ENCODE measurements at regions not wholly inside any gene's neighbourhood (a gene's known extent, or its start where the extent isn't known, plus 50 kb on each side); places are given as distances from the start of the nearest gene placed in this dataset.

DNA sequence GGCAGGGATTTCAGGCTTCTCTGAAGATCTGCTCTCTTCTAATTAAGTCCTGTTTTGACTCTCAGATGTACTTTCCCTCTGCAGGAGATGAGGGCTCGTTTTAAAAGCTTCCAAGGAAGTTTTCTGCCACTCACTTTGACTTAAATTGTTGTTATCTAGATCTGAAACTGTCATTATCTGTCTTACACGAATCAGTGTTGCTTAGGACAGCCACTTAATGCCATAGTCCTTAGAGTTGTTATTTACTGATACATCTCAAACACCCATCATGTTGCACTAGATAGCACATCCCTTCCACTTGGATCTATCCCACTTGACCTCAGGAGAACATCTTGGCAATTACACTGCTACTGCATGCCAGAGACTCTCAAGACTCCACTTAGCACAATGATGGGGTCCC lies 86.9 kb upstream of the FAT3 start:
- Mint-ChIP-seq H3K4me1 (no peaks in the 10 kb centered on the region), H3K27me3 (no peaks in the 10 kb centered on the region), H3K36me3 (no peaks in the 10 kb centered on the region), H3K4me3 (no peak overlapping the region), H3K27ac (no peak overlapping the region), H3K9me3 (peaks cover 0 to 3% of the 10 kb centered on the region in 2 donors)
- ATAC-seq (replicated peaks) (no peak), DNase-seq (no peak)

- Mint-ChIP-seq H3K27me3 (no peaks in the 10 kb centered on the region), H3K4me3 (no peak overlapping the region), H3K4me1 (no peaks in the 10 kb centered on the region), H3K9me3 (peaks cover under 1 to 3% of the 10 kb centered on the region in 2 donors), H3K36me3 (no peaks in the 10 kb centered on the region), H3K27ac (no peak overlapping the region)
- DNase-seq (no peak), ATAC-seq (replicated peaks) (no peak)
Observed at GRCh38 chr11:92136797-92137196, 87.8 kb upstream of the FAT3 start.

DNA sequence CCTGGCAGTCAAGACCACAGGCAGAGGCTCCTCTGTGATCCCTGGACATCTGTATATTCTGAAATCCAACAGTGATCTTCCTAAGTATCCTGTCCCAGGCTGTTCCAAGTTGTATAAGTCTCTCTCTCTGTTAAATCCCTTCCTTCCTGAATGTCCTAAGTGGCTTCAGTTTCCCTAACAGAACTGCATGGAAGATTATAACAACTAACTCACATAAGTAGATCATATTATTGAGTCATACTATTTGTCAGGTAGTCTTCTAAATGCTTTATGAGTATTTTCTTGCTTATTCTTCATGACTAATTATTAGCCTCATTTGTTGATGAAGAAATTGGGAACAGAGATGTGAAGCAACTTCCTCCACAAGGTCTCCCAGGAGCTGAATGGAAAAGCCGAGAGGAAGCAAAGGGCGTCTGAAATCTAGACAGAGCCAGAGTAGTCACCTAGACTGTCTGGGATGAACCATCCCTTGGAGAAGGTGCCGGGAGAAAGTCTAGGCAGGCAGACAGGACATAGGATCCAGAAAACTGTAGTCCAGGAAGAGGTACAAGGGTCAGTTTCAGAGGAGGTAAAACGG lies 93.2 kb upstream of the FAT3 start:
- H3K4me3 Mint-ChIP-seq: no peak overlapping the region
- H3K27ac Mint-ChIP-seq: no peak overlapping the region
- no peaks in the 10 kb centered on the region for H3K36me3 Mint-ChIP-seq
- DNase-seq: no peak
- no peak for ATAC-seq (replicated peaks)
- no peaks in the 10 kb centered on the region for H3K27me3 Mint-ChIP-seq
- H3K9me3 Mint-ChIP-seq: peaks cover 3 to 6% of the 10 kb centered on the region in 2 donors
- H3K4me1 Mint-ChIP-seq: no peaks in the 10 kb centered on the region

DNA sequence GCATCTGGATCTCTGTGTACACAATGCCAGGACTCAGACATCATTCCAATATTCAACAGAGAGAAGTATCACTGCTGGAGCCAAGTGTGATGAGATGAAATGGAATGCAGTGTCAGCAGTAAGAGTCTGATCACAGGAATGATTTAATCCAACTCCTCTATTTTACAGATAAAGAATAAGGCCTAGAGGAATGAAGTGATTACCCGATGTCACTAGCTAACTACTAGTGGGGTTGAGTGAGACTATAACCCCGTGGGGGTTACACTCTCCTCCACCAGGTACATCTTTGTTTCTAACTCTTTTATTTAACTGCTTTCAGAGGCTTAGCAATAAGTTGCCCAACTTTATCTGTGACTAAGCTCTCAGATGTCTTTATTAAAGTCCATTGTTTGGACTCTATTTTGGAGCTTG lies 94.2 kb upstream of the FAT3 start:
- no peaks in the 10 kb centered on the region for H3K36me3 Mint-ChIP-seq
- no peaks in the 10 kb centered on the region for H3K27me3 Mint-ChIP-seq

DNA sequence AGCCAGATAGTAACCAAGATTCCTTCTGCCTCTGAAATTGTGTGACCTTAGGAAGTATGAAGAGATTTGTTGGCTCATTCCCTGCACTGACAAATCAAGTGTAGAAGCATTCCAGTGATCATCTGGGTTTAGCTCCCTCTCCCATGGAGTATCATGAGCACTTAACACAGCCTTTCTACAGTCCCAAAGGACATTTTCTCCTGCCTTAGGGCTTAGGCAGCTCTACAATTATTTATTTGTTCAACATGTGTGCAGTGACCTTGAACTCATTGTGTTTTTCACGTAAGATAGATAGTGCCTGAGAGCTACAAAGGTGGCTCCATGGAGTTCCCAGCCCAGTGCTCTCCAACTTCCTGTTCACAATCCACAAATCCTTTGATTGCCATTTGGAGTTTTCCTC lies 94.8 kb upstream of the FAT3 start:
- Mint-ChIP-seq H3K27me3 (no peaks in the 10 kb centered on the region), H3K36me3 (no peaks in the 10 kb centered on the region), H3K4me1 (no peaks in the 10 kb centered on the region), H3K9me3 (peaks cover under 1 to 6% of the 10 kb centered on the region in 2 donors), H3K4me3 (no peak overlapping the region), H3K27ac (no peak overlapping the region)
- no peak for DNase-seq
- ATAC-seq (replicated peaks): no peak

More for the DNA sequence above, 94.2 kb upstream of the FAT3 start:
- DNase-seq: no peak
- no peaks in the 10 kb centered on the region for H3K4me1 Mint-ChIP-seq
- no peak overlapping the region for H3K4me3 Mint-ChIP-seq
- peaks cover 3 to 6% of the 10 kb centered on the region in 2 donors for H3K9me3 Mint-ChIP-seq
- ATAC-seq (replicated peaks): no peak
- no peak overlapping the region for H3K27ac Mint-ChIP-seq

GRCh38 chr11:92128026-92128425 lies 96.6 kb upstream of the FAT3 start:
- Mint-ChIP-seq H3K4me3 (no peak overlapping the region), H3K36me3 (no peaks in the 10 kb centered on the region), H3K27ac (no peak overlapping the region), H3K9me3 (peaks cover 0 to 6% of the 10 kb centered on the region in 2 donors), H3K27me3 (no peaks in the 10 kb centered on the region), H3K4me1 (no peaks in the 10 kb centered on the region)
- ATAC-seq (replicated peaks) (no peak), DNase-seq (no peak)

DNA sequence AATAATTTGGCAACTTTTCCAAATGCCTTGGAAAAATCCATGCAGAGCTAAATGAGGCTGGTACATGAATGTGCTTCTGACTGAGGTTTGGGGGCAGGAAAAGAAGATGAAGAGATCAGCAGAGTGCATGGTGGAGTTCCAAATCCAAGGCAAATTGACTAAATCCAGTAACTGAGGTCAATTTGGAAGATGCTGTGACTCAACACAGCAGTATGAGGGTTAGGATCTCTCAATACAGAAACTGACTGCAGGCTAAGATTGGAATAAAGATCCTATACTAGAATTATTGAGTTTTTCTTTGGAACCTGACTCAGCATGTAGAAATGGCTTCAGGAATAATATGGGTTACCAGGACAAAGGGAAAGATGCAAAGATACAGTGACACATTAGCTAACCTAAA lies 99.3 kb upstream of the FAT3 start:
- H3K4me1 Mint-ChIP-seq: no peaks in the 10 kb centered on the region
- no peak for ATAC-seq (replicated peaks)

GRCh38 chr11:92123540-92123939 lies 101.1 kb upstream of the FAT3 start:
- no peaks in the 10 kb centered on the region for H3K4me1 Mint-ChIP-seq
- H3K4me3 Mint-ChIP-seq: no peak overlapping the region
- ATAC-seq (replicated peaks) (no peak), DNase-seq (no peak)
- H3K9me3 Mint-ChIP-seq: peaks cover 4 to 7% of the 10 kb centered on the region in 2 donors
- H3K27me3 Mint-ChIP-seq: no peaks in the 10 kb centered on the region
- H3K36me3 Mint-ChIP-seq: no peaks in the 10 kb centered on the region
- no peak overlapping the region for H3K27ac Mint-ChIP-seq

More for the DNA sequence above, 99.3 kb upstream of the FAT3 start:
- no peak for DNase-seq
- no peak overlapping the region for H3K4me3 Mint-ChIP-seq
- H3K27ac Mint-ChIP-seq: no peak overlapping the region
- no peaks in the 10 kb centered on the region for H3K9me3 Mint-ChIP-seq
- no peaks in the 10 kb centered on the region for H3K36me3 Mint-ChIP-seq
- H3K27me3 Mint-ChIP-seq: no peaks in the 10 kb centered on the region

GRCh38 chr11:92122561-92122960 lies 102.1 kb upstream of the FAT3 start:
- Mint-ChIP-seq H3K36me3 (no peaks in the 10 kb centered on the region), H3K4me3 (no peak overlapping the region), H3K9me3 (peaks cover 4 to 7% of the 10 kb centered on the region in 2 donors), H3K4me1 (no peaks in the 10 kb centered on the region), H3K27ac (no peak overlapping the region), H3K27me3 (no peaks in the 10 kb centered on the region)
- ATAC-seq (replicated peaks) (no peak), DNase-seq (no peak)

GRCh38 chr11:92111287-92111686 lies 113.3 kb upstream of the FAT3 start:
- Mint-ChIP-seq H3K27me3 (no peaks in the 10 kb centered on the region), H3K36me3 (no peaks in the 10 kb centered on the region), H3K9me3 (peaks cover 9 to 12% of the 10 kb centered on the region in 2 donors), H3K27ac (no peak overlapping the region), H3K4me3 (no peak overlapping the region), H3K4me1 (no peaks in the 10 kb centered on the region)
- no peak for DNase-seq
- ATAC-seq (replicated peaks): no peak

DNA sequence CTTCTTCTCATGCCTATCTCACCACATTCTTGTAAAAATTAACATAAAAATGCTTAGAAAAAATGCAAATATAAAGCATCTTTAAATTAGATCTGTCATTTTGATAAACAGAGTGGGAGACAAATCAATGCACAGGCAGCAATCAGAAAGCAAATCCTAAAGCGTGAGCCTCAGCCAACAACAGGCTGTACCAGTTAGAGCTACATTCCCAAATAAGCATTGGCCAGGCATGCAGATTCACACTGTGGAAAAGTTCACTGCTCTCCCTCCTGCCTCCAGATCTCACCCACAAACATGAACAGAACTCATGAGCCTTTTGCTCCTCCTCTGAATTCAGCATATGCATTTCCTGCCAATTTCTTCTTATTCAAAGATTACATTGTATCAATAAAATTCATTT lies 115.2 kb upstream of the FAT3 start:
- no peak overlapping the region for H3K27ac Mint-ChIP-seq
- no peak for ATAC-seq (replicated peaks)
- no peaks in the 10 kb centered on the region for H3K36me3 Mint-ChIP-seq
- H3K9me3 Mint-ChIP-seq: peaks cover 9 to 12% of the 10 kb centered on the region in 2 donors
- no peak overlapping the region for H3K4me3 Mint-ChIP-seq
- H3K4me1 Mint-ChIP-seq: no peaks in the 10 kb centered on the region
- no peaks in the 10 kb centered on the region for H3K27me3 Mint-ChIP-seq
- no peak for DNase-seq

- DNase-seq (no peak), ATAC-seq (replicated peaks) (no peak)
- no peaks in the 10 kb centered on the region for H3K36me3 Mint-ChIP-seq
- no peaks in the 10 kb centered on the region for H3K4me1 Mint-ChIP-seq
- peaks cover 0 to 3% of the 10 kb centered on the region in 2 donors for H3K9me3 Mint-ChIP-seq
- H3K27me3 Mint-ChIP-seq: no peaks in the 10 kb centered on the region
- H3K27ac Mint-ChIP-seq: no peak overlapping the region
- H3K4me3 Mint-ChIP-seq: no peak overlapping the region
Observed at GRCh38 chr11:92107331-92107730, 117.3 kb upstream of the FAT3 start.

DNA sequence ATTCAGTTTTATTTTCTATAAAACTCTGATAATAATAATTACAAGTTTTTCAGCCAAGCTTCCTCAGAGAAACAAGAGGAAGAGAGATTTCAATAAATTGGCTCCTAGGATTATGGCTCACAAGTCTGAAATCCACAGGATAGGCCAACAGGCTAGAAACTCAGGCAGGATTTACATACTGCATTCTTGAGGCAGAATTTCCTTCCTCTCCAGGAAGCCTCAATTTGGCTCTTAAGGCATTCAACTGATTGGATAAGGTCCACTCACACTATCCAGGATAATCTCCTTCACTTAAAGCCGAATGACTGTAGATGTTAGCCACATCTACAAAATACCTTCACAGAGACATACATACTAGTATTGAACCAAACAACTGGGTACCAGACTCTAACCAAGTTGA lies 120.3 kb upstream of the FAT3 start:
- H3K27me3 Mint-ChIP-seq: no peaks in the 10 kb centered on the region
- DNase-seq (no peak), ATAC-seq (replicated peaks) (no peak)
- no peaks in the 10 kb centered on the region for H3K36me3 Mint-ChIP-seq
- H3K4me3 Mint-ChIP-seq: no peak overlapping the region
- no peak overlapping the region for H3K27ac Mint-ChIP-seq
- no peaks in the 10 kb centered on the region for H3K4me1 Mint-ChIP-seq
- no peaks in the 10 kb centered on the region for H3K9me3 Mint-ChIP-seq

DNA sequence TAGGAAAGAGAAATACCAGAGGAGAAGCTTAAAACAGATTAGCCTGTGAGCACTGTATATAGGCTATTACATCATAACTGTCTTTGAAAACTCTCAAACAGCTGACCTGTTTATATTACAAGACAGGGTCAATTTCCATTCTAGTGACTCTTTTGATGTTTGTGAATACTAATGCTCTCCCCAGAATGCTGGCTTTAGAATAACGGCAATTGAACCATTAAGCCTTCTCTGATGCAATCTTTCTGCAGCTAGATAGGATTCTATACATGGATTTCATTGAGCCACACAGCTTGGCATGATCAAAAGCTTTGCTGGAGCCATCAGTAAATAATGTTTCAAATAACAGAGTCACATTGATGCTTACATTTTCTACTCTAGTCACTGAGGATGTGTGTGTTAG lies 122.7 kb upstream of the FAT3 start:
- DNase-seq: no peak
- Mint-ChIP-seq H3K4me1 (no peaks in the 10 kb centered on the region), H3K27ac (no peak overlapping the region), H3K4me3 (no peak overlapping the region), H3K36me3 (no peaks in the 10 kb centered on the region), H3K27me3 (no peaks in the 10 kb centered on the region), H3K9me3 (peaks cover 0 to 2% of the 10 kb centered on the region in 2 donors)
- ATAC-seq (replicated peaks): no peak

DNA sequence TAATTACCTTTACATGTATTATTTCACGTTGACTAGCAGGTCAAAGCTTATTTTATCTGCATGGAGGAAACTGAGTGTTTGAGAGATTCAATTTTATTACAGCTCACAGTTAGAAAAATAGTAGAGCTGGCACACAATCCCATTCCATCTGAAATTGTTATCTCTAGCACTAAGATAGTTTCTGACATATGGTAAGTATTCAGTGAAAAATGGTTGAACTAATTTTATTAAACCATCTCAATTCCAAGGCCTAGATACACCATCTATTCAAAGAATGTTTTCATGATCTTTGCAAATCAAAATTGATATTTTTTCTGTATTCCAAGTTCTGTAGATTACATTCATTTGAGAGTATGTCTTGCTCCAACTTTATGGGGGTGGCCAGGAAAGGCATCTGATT lies 125.4 kb upstream of the FAT3 start:
- no peak overlapping the region for H3K4me3 Mint-ChIP-seq
- H3K27ac Mint-ChIP-seq: no peak overlapping the region
- DNase-seq (no peak), ATAC-seq (replicated peaks) (no peak)
- H3K36me3 Mint-ChIP-seq: no peaks in the 10 kb centered on the region
- peaks cover 0 to 2% of the 10 kb centered on the region in 2 donors for H3K9me3 Mint-ChIP-seq
- H3K27me3 Mint-ChIP-seq: no peaks in the 10 kb centered on the region
- H3K4me1 Mint-ChIP-seq: no peaks in the 10 kb centered on the region

DNA sequence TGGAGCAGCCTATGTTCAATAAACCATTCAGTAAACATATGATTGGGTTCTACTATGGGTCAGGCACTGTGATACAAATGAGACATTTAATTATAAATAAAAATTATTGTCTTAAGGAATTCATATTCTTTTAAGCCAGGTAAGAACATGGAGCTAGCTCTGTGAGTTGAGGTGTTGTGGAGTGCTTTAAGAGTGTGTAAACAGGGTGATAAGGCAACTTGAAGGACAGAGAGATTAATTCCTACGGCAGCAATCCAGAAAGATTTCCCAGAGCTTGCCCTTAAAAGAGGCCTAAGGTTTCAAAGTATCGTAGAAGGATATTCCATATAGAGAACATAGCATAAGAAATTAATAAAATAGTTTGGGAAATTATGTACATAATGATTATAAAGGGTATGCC lies 126.4 kb upstream of the FAT3 start:
- DNase-seq (no peak), ATAC-seq (replicated peaks) (no peak)
- Mint-ChIP-seq H3K27ac (no peak overlapping the region), H3K27me3 (no peaks in the 10 kb centered on the region), H3K4me3 (no peak overlapping the region), H3K9me3 (peaks cover 3 to 7% of the 10 kb centered on the region in 2 donors), H3K36me3 (no peaks in the 10 kb centered on the region), H3K4me1 (no peaks in the 10 kb centered on the region)

Measured in stimulated activated naive B cell treated with anti-CD40 and anti-IgM and Interleukin-4, amounts not matched to agents 10 μg/mL and 1 μg/mL and 100 μg/mL, for 72 hours (primary cell).